WTC11 (cell line): ENCODE measurements at regions not wholly inside any gene's neighbourhood (a gene's known extent, or its start where the extent isn't known, plus 50 kb on each side); places are given as distances from the start of the nearest gene placed in this dataset.

ENCODE experiments used
- ATAC-seq: fragments of 200-7000 bp; cut with Tn5 transposase; 2 replicates; pipeline ENCODE4 v1.10.0; 2021; ENCODE audit warnings: mild to moderate bottlenecking, moderate library complexity
- CTCF ChIA-PET: fragments of 300-600 bp; sonication (Branson Sonifier 250); formaldehyde crosslinking; loops from one replicate; lab custom pipeline; 2021; ENCODE audit warnings: antibody characterized with exemption; lab: Charles Lee
- POLR2A ChIA-PET: fragments of 350-600 bp; sonication (Branson Sonifier 250); formaldehyde crosslinking; loops from one replicate; lab custom pipeline; 2021; ENCODE audit warnings: antibody characterized with exemption; lab: Charles Lee
- DNase-seq: peaks from one replicate; pipeline ENCODE4 v3.0.0; 2021; ENCODE audit warnings: low spot score
- H3K27ac Mint-ChIP-seq: 2 replicates; pipeline ENCODE4 v1.8.0; 2021; ENCODE audit warnings: mixed read lengths
- H3K27me3 Mint-ChIP-seq: 2 replicates; pipeline ENCODE4 v1.8.0; 2021; ENCODE audit warnings: low read depth, mild to moderate bottlenecking, moderate library complexity, mixed read lengths
- H3K36me3 Mint-ChIP-seq: 2 replicates; pipeline ENCODE4 v1.8.0; 2021; ENCODE audit warnings: mixed read lengths
- H3K4me1 Mint-ChIP-seq: 2 replicates; pipeline ENCODE4 v1.8.0; 2022; ENCODE audit warnings: mixed read lengths
- H3K4me3 Mint-ChIP-seq: 2 replicates; pipeline ENCODE4 v1.8.0; 2021; ENCODE audit warnings: mild to moderate bottlenecking, moderate library complexity, mixed read lengths
- H3K9me3 Mint-ChIP-seq: 2 replicates; pipeline ENCODE4 v1.8.0; 2021; ENCODE audit warnings: mixed read lengths
- CTCF ChIP-seq: fragments of 200-600 bp; IDR thresholded peaks from 2 replicates; pipeline ENCODE4 v1.8.0; 2022; ENCODE audit warnings: antibody characterized with exemption
- E2F4 ChIP-seq: sonication (generic); formaldehyde crosslinking; IDR thresholded peaks from 2 replicates; pipeline ENCODE4 v1.8.1; 2022; ENCODE audit warnings: low read depth, mild to moderate bottlenecking, moderate library complexity, missing genetic modification reagents, borderline replicate concordance
- HMGXB4 ChIP-seq: sonication (generic); formaldehyde crosslinking; IDR thresholded peaks from 2 replicates; pipeline ENCODE4 v1.8.1; 2023; ENCODE audit warnings: mild to moderate bottlenecking, moderate library complexity, missing genetic modification reagents
- MAX ChIP-seq: sonication (generic); formaldehyde crosslinking; IDR thresholded peaks from 2 replicates; pipeline ENCODE4 v1.8.0; 2022; ENCODE audit warnings: mild to moderate bottlenecking, missing genetic modification reagents
- NFATC4 ChIP-seq: fragments of 250-450 bp; sonication (Bioruptor Pico); IDR thresholded peaks from 2 replicates; pipeline ENCODE4 v1.9.0; 2021; ENCODE audit warnings: mild to moderate bottlenecking
- NFYB ChIP-seq: sonication (generic); formaldehyde crosslinking; conservative IDR thresholded peaks from 2 replicates; pipeline ENCODE4 v1.8.0; 2022; ENCODE audit warnings: low read depth, missing genetic modification reagents
- NR2C2 ChIP-seq: sonication (generic); formaldehyde crosslinking; IDR thresholded peaks from 2 replicates; pipeline ENCODE4 v1.8.0; 2022; ENCODE audit warnings: mild to moderate bottlenecking, missing genetic modification reagents
- SP1 ChIP-seq: sonication (generic); formaldehyde crosslinking; conservative IDR thresholded peaks from 2 replicates; pipeline ENCODE4 v1.8.1; 2022; ENCODE audit warnings: missing genetic modification reagents
- ZNF138 ChIP-seq: sonication (generic); formaldehyde crosslinking; conservative IDR thresholded peaks from 2 replicates; pipeline ENCODE4 v1.8.1; 2022; ENCODE audit warnings: mild to moderate bottlenecking, moderate library complexity, missing genetic modification reagents
- ZNF232 ChIP-seq: sonication (generic); formaldehyde crosslinking; IDR thresholded peaks from 2 replicates; pipeline ENCODE4 v1.8.0; 2022; ENCODE audit warnings: mild to moderate bottlenecking, missing genetic modification reagents
- ZNF512 ChIP-seq: sonication (generic); formaldehyde crosslinking; IDR thresholded peaks from 2 replicates; pipeline ENCODE4 v1.8.1; 2022; ENCODE audit warnings: missing genetic modification reagents, borderline replicate concordance

GRCh38 chr14:61106959-61107641, 126.1 kb downstream of the SLC38A6 start:
- DNase-seq (no peak), ATAC-seq (peak; percentile 75)
- H3K36me3 Mint-ChIP-seq, result peaks cover 7% of the 10 kb centered on the region; the same call in 1 of the 2 replicates

GRCh38 chr14:61106271-61106958, 125.4 kb downstream of the SLC38A6 start:
- H3K4me1 Mint-ChIP-seq, result peaks cover 68% of the 10 kb centered on the region
- CTCF ChIA-PET, result no interaction called here
- POLR2A ChIA-PET, result no interaction called here

More at GRCh38 chr14:61106959-61107641, 126.1 kb downstream of the SLC38A6 start:
- ChIA-PET CTCF (interaction anchor here (0.6 kb wide), 1 partner anchor 12 kb away, joined by 5 read pairs; no protein-coding TSS in a partner anchor), POLR2A (no interaction called here)
- no peak overlapping the region for H3K27ac Mint-ChIP-seq
- no peak for TF ChIP-seq NFYB (CRISPR knock-in tag)
- peak; percentile 30; the same call in 1 of the 2 replicates for TF ChIP-seq CTCF
- H3K27me3 Mint-ChIP-seq, result no peaks in the 10 kb centered on the region; the same call in 1 of the 2 replicates
- H3K4me1 Mint-ChIP-seq, result peaks cover 66% of the 10 kb centered on the region
- H3K4me3 Mint-ChIP-seq, result no peak overlapping the region
- H3K9me3 Mint-ChIP-seq, result peaks cover 7% of the 10 kb centered on the region

GRCh38 chr14:61104358-61104757, 123.3 kb downstream of the SLC38A6 start:
- DNase-seq (no peak), ATAC-seq (no peak)
- ChIA-PET CTCF (no interaction called here), POLR2A (no interaction called here)
- Mint-ChIP-seq H3K9me3 (peaks cover 13% of the 10 kb centered on the region), H3K4me3 (no peak overlapping the region), H3K27me3 (no peaks in the 10 kb centered on the region), H3K4me1 (peaks cover 63% of the 10 kb centered on the region), H3K36me3 (peaks cover 17% of the 10 kb centered on the region), H3K27ac (peak overlapping the region; percentile 12)
- no peak for TF ChIP-seq ZNF232 (CRISPR knock-in tag)
- 0 out of 2 replicates have a peak, but pooled peaks have one; percentile 14 for TF ChIP-seq MAX (CRISPR knock-in tag)

More at GRCh38 chr14:61106271-61106958, 125.4 kb downstream of the SLC38A6 start:
- DNase-seq (no peak), ATAC-seq (no peak)
- Mint-ChIP-seq H3K27ac (no peak overlapping the region), H3K27me3 (no peaks in the 10 kb centered on the region; the same call in 1 of the 2 replicates), H3K9me3 (peaks cover 7% of the 10 kb centered on the region), H3K4me3 (no peak overlapping the region), H3K36me3 (peaks cover 7% of the 10 kb centered on the region; the same call in 1 of the 2 replicates)
- TF ChIP-seq NR2C2 (CRISPR knock-in tag), result no peak
- TF ChIP-seq NFATC4, result no peak
- TF ChIP-seq ZNF138 (CRISPR knock-in tag), result no peak
- TF ChIP-seq HMGXB4 (CRISPR knock-in tag), result no peak
- TF ChIP-seq E2F4 (CRISPR knock-in tag), result no peak
- TF ChIP-seq SP1 (CRISPR knock-in tag), result no peak
- TF ChIP-seq ZNF512, result no peak
